Neural crest cell (in vitro differentiated cells): ENCODE measurements at regions not wholly inside any gene's neighbourhood (a gene's known extent, or its start where the extent isn't known, plus 50 kb on each side); places are given as distances from the start of the nearest gene placed in this dataset.

Source experiments
- DNase-seq: peaks from one replicate; pipeline ENCODE4 v3.0.0; 2021; ENCODE audit warnings: low read depth, mixed read lengths, low spot score
- H3K27ac Mint-ChIP-seq: one replicate; pipeline ENCODE4 v1.8.0; 2021; ENCODE audit warnings: mild to moderate bottlenecking, mixed read lengths; ENCODE audit not compliant: unreplicated experiment
- H3K27me3 Mint-ChIP-seq: 2 replicates; pipeline ENCODE4 v1.8.0; 2021; ENCODE audit warnings: low read depth, mild to moderate bottlenecking, mixed read lengths
- H3K36me3 Mint-ChIP-seq: 2 replicates; pipeline ENCODE4 v1.8.0; 2021; ENCODE audit warnings: low read depth, mild to moderate bottlenecking, mixed read lengths
- H3K4me1 Mint-ChIP-seq: 2 replicates; pipeline ENCODE4 v1.8.0; 2021; ENCODE audit warnings: mixed read lengths
- H3K4me3 Mint-ChIP-seq: one replicate; pipeline ENCODE4 v1.8.0; 2021; ENCODE audit warnings: mild to moderate bottlenecking, mixed read lengths
- H3K9me3 Mint-ChIP-seq: 2 replicates; pipeline ENCODE4 v1.8.0; 2021; ENCODE audit warnings: mixed read lengths
- CTCF ChIP-seq: fragments of 200-600 bp; sonication (generic); conservative IDR thresholded peaks from 2 replicates; pipeline ENCODE4 v1.5.0; 2021; ENCODE audit warnings: antibody characterized with exemption, mild to moderate bottlenecking

- no peak overlapping the region for H3K27ac Mint-ChIP-seq
These were observed 453.3 kb upstream of the ITGA1 start for GRCh38 chr5:52334367-52334766.

GRCh38 chr5:52339285-52339684 lies 448.4 kb upstream of the ITGA1 start:
- DNase-seq = no peak
- H3K36me3 Mint-ChIP-seq = no peaks in the 10 kb centered on the region
- H3K9me3 Mint-ChIP-seq = peaks cover 9% of the 10 kb centered on the region
- H3K4me3 Mint-ChIP-seq = no peak overlapping the region
- TF ChIP-seq CTCF = no peak
- peaks cover 7% of the 10 kb centered on the region for H3K4me1 Mint-ChIP-seq
- no peaks in the 10 kb centered on the region for H3K27me3 Mint-ChIP-seq
- H3K27ac Mint-ChIP-seq = no peak overlapping the region

More at GRCh38 chr5:52334367-52334766, 453.3 kb upstream of the ITGA1 start:
- no peak overlapping the region for H3K4me3 Mint-ChIP-seq
- DNase-seq = no peak
- TF ChIP-seq CTCF = no peak
- no peaks in the 10 kb centered on the region for H3K27me3 Mint-ChIP-seq
- peaks cover 12% of the 10 kb centered on the region for H3K9me3 Mint-ChIP-seq
- peaks cover 5% of the 10 kb centered on the region for H3K4me1 Mint-ChIP-seq
- H3K36me3 Mint-ChIP-seq = no peaks in the 10 kb centered on the region

- no peak for DNase-seq
- no peak for TF ChIP-seq CTCF
- peaks cover 4% of the 10 kb centered on the region for H3K4me1 Mint-ChIP-seq
- H3K27me3 Mint-ChIP-seq = no peaks in the 10 kb centered on the region
- no peak overlapping the region for H3K27ac Mint-ChIP-seq
- no peak overlapping the region for H3K4me3 Mint-ChIP-seq
- H3K9me3 Mint-ChIP-seq = no peaks in the 10 kb centered on the region
- H3K36me3 Mint-ChIP-seq = no peaks in the 10 kb centered on the region
These were observed 445.4 kb upstream of the ITGA1 start for GRCh38 chr5:52342361-52342760.

- Mint-ChIP-seq H3K9me3 (no peaks in the 10 kb centered on the region), H3K4me3 (no peak overlapping the region), H3K27me3 (no peaks in the 10 kb centered on the region), H3K36me3 (no peaks in the 10 kb centered on the region), H3K27ac (no peak overlapping the region), H3K4me1 (peaks cover 12% of the 10 kb centered on the region)
- no peak for DNase-seq
- peak; percentile 80 for TF ChIP-seq CTCF
These were observed 431.3 kb upstream of the ITGA1 start for GRCh38 chr5:52356311-52356918.

- Mint-ChIP-seq H3K9me3 (no peaks in the 10 kb centered on the region), H3K36me3 (no peaks in the 10 kb centered on the region), H3K27me3 (no peaks in the 10 kb centered on the region), H3K4me3 (no peak overlapping the region), H3K4me1 (peaks cover 12% of the 10 kb centered on the region), H3K27ac (no peak overlapping the region)
- no peak for DNase-seq
- TF ChIP-seq CTCF = no peak
These were observed 428.5 kb upstream of the ITGA1 start for GRCh38 chr5:52359261-52359660.
